ENCODE measurements at regions not wholly inside any gene's neighbourhood (a gene's known extent, or its start where the extent isn't known, plus 50 kb on each side); places are given as distances from the start of the nearest gene placed in this dataset.

DNA sequence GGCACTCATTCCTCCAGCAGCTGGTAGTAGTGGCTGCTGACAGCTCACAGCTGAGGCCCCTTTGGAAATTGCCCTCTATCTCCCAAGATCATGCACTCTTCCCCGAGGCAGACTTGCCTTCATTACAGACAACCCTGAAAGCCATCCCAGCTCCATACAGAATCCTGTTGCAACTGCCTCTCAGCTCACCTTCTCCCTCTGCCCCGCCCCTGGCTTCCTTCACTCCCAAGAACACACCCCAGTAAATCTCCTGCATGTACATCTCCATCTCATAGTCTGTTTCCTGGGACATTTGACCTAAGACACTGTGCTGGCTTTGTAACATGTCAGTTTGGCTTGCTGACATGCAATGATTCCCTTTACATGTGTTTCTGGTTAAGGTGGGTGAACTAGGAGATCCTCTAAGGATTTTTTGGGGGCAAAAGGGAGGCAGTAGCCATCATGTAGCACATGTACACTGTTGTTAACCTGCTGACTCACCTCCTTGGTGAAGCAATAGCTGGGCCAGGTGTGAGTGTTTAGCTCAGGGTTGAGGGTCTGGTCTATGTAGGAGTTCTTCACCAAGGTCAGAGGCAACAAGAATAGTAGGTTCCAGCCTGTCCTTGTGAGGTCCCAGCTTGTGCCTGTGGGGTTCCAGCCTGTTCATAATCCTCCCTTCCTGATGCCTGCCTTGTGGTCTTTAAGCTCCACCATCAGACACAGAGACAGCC lies 179.6 kb downstream of the CSNK2A3 start:
- DNase-seq (ENCODE audit: low spot score): no peak

GRCh38 chr11:11171854-11172253 lies 181.2 kb downstream of the CSNK2A3 start:
- DNase-seq (ENCODE audit: low spot score): no peak

DNA sequence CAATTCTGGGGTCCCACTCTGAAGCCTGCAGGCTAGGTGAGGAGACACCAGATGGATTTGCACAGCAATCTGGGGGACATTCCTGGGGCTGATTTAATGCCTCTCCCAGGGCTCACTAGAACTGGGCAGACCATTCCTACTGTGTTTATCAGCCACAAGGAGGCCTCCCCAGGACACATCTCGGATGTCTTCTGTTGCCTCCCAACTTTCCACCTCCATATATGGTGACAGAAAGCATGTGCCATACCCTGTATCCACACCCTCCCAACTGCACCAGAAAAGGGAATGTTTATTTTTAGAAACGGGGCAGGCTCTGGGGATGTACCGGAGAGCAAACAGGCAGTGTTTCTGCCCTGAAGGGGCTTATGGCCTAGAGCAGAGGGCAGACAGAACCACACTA lies 181.8 kb downstream of the CSNK2A3 start:
- no peak for DNase-seq (ENCODE audit: low spot score)

- DNase-seq (ENCODE audit: low spot score): no peak
Observed at GRCh38 chr11:11170352-11171084, 182.5 kb downstream of the CSNK2A3 start.

- no peak for DNase-seq (ENCODE audit: low spot score)
Observed at GRCh38 chr11:11169715-11170351, 183.2 kb downstream of the CSNK2A3 start.

DNA sequence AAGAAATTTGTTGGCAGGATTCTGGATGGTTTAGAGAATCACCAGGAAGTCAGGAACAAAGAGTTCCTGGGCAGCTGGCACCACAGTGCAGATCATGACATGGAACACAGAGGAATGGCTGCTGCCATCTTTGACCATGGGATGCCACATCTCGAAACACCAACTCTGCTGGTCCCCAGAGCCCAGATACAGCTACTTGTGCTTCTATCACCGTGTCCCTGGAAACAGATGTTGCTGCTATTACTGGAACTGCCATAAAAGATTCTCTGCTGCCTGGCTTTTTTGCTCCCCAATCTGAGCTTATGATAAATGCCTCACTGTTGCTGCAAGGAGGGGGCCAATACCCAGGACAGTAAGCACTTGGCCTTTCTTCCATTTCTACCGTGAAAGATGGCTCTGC lies 185.2 kb downstream of the CSNK2A3 start:
- no peak for DNase-seq (ENCODE audit: low spot score)

- no peak for DNase-seq (ENCODE audit: low spot score)
Observed at GRCh38 chr11:11164334-11164690, 188.7 kb downstream of the CSNK2A3 start.

DNA sequence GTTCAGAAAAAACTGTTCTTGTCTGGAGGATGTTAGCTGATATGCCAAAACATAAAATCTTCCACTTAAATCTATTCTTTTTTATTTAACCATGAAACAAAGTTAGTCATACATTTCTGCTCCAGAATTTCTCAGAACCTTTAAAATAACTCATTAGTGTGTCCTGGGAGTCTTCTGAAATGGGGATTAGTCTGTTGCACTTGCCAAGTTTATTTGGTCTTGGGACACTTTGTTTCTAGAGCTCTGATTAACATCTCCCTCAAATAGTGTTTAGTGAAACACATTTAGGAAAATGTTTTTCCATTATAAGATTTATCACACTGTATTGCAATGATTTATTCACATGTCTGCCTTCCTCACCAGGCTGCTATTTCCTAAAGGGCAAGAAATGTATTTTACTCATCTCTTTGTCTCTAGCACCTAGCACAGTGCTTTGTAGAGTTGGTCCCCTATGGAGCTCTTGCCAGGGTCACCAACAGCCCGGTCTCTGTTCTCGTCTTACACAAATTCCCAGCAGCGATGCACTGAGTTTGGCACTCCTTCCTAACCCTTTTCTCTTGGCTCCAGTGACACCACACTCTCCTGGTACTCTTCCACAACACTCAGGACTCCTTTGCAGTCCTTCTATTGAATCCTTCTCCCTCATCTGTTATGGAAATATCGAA lies 189.2 kb downstream of the CSNK2A3 start:
- DNase-seq (ENCODE audit: low spot score): no peak

DNA sequence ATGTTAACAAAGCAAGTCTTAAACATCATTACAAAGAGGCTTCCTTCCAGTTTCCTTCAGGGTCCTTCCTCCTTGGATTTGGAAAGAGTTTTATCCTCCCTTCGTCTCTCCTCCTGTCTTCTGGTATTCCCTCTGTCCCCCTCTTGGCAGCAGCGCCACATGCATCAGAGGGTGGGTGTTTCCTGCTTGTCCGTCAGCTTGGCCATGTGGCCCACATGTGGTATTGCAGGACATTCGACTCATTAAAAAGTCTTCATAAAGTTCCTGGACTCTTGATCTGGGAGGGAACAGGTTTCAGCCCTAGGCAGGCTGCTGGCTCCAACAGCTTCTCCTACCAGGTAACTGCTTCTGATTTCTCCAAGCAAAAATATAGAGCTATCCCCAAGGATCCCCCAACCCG lies 189.8 kb downstream of the CSNK2A3 start:
- DNase-seq (ENCODE audit: low spot score): no peak

GRCh38 chr11:11157185-11157584 lies 195.9 kb downstream of the CSNK2A3 start:
- DNase-seq (ENCODE audit: low spot score): peak; percentile 48

DNA sequence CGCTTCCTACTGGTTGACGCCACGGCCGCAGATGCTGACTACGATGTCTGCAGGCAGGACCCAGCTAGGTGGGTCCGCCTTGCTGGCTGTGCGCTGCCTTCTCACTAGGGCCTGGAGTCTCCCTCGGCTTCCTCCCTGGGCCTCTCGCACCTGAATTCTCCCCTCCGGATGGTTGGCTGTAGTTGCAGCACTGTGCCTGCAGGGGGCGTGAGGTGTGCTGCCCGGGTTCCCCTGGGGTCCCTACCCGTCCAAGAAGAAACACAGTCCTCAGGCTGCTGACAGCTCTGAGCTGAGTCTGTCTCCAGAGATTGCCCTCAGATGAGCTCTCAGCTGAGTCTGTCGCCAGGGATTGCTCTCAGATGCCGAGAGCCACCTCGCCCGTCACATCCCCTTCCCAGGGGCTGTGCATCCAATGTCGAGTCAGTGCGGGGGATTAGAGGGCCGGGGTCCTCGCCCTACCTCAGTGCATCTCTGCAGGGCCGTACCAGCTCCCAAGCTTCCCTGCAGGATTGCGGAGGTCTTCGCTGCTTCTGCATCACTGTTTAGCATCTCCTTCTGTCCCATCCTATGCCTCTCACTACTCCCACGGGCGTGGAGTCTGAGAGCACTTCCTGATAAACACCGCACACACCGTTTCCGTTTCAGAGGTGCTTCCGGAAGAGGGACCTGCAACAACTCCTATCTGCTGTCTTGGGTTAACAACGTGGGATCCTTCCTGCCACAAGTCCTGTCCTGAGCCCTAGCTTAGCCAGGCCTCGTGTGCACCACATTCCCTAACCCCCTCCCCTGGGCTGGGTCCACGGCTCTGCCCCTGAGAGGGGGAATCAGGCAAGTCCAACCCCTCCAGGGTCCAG lies 196.9 kb downstream of the CSNK2A3 start:
- peak; percentile 75 for DNase-seq (ENCODE audit: low spot score)

DNA sequence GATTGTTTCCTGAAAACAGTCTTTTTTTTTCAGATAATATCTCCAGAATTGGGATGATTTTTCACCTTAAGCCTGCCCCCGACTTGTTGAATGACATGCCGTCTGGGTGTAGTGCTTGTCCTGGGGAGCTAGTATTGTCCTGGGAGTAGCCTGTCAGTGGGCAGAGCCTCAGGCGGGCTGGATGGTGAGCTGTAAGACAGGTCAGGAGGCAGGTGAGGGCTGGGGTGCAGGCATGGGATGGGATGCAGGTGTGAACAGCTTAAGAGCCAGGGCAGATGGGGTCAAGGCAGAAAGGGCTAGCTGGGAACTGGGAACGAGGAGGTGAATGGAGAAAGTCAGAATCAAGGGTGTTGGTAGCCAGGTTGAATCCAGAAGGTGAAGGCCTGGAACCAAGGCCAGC lies 200.2 kb downstream of the CSNK2A3 start:
- DNase-seq (ENCODE audit: low spot score): no peak

DNA sequence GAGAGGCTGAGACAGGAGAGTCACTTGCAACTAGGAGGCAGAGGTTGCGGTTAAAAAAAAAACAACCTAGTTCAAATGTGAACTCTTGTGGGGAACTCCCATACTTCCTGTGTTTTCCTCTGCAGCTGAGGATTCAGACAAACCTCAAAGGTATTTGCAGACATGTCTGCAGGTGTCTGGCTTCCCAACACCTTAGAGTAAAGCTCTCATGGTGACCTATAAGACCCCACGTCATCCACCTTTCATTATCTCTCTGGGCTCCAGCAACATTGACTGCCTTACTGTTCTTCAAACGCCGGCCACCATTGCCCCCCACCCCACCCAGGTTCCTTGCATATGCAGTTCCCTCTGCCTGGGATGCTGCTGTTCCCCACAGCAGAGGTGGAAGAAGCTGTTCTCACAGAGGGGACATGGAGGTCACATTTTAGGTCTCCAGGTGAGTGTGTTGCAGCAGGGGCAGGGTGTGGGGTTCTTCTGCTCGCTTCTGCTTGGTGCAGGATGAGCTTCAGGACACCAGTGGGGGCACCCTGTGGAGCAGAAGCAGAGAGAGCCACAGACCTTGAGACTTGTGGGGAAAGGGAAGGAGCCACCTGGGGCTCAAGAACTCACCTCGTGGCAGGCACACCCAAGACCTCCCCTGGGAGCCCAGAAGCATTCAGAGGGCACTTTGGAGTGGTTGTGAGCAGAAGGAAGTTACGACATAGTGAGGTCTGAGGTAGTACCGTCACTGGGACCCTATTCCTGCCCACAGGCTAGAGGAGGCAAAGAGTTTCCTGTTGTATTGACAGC lies 203.2 kb downstream of the CSNK2A3 start:
- no peak for DNase-seq (ENCODE audit: low spot score)

DNA sequence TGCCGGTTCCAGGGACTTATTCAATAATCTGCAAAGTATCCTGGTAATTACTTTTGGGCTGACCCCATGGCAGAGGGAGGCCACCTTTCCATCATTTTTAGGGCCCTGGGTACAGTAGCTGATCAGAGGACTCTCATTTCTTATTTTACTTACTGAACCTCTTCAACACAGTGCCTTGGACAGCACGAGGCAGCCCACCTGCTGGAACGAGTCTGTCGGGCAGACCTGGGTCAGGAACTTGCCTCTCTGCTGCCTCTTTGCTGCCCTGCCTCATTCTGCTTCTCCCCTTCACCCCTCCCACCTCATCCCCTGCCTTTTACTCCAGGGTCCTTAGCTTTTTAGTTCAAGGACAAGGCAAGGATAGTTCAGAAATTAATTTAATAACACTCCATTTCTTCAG lies 204.5 kb downstream of the CSNK2A3 start:
- no peak for DNase-seq (ENCODE audit: low spot score)

GRCh38 chr11:11148104-11148509 lies 204.9 kb downstream of the CSNK2A3 start:
- DNase-seq (ENCODE audit: low spot score): no peak

GRCh38 chr11:11146830-11147229 lies 206.2 kb downstream of the CSNK2A3 start:
- no peak for DNase-seq (ENCODE audit: low spot score)

DNA sequence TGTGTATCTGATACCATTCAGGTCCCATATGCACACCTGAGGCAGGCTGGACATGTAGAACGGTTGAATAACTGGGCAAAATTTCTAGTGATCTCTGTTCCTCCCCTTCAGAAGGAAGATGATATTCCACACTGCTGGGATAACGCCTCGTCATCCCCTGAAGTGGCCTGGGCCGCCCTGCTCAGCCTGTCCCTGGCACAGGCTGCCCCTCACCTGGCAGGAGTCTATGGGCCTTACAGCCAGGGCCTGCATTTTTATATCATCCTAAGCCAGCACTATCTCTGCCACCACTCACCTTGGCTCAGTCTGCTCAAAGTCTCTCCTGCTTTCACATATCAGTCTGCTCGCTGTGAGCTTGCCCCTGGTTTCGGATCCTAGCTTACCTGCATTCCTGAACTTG lies 209.2 kb downstream of the CSNK2A3 start:
- DNase-seq (ENCODE audit: low spot score): no peak

GRCh38 chr11:11142430-11142829 lies 210.6 kb downstream of the CSNK2A3 start:
- DNase-seq (ENCODE audit: low spot score): no peak

GRCh38 chr11:11141065-11141464 lies 212.0 kb downstream of the CSNK2A3 start:
- no peak for DNase-seq (ENCODE audit: low spot score)

DNA sequence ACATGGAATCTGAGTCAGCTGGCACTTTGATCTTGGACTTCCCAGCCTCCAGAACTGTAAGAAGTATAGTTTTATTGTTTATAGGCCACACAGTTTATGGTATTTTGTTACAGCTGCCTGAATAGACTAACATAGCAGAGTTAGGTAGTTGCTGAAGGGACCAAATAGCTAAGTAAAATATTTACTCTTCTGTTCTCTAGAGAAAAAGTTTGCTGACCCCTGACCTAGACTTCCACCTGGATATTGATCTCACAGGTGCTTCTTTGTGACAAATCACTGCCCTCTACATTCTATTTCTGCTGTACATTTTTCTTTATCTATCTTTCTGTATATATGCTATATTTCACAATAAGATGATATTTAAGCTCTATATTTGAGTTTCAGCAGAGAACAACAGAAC lies 212.5 kb downstream of the CSNK2A3 start:
- no peak for DNase-seq (ENCODE audit: low spot score)

GRCh38 chr11:11137339-11137738 lies 215.7 kb downstream of the CSNK2A3 start:
- no peak for DNase-seq (ENCODE audit: low spot score)

Measured in D341Med (cell line).